ENCODE measurements at regions not wholly inside any gene's neighbourhood (a gene's known extent, or its start where the extent isn't known, plus 50 kb on each side); places are given as distances from the start of the nearest gene placed in this dataset.
A peak's percentile ranks its signal among the peaks of the same experiment; 100 is the strongest.
"Not testable (repeated sequence)": the region's sequence is repeated elsewhere in the genome, so short reads cannot be mapped to it uniquely, and the experiment has no call there.

GRCh38 chr1:181948372-181948771 is 113.1 kb downstream of the ZNF648 start:
- DNase-seq (no peak), ATAC-seq (no peak)

GRCh38 chr1:181947441-181947840 is 114.1 kb downstream of the ZNF648 start:
- no peak for ATAC-seq
- no peak for DNase-seq

- DNase-seq (peak; percentile 51), ATAC-seq (peak; percentile 79)
Observed at GRCh38 chr1:181936768-181937581, 124.5 kb downstream of the ZNF648 start.

- peak; percentile 11 for DNase-seq
- peak; percentile 79 for ATAC-seq
Observed at GRCh38 chr1:181936269-181936668, 125.2 kb downstream of the ZNF648 start.

GRCh38 chr1:181931873-181932272 is 129.6 kb downstream of the ZNF648 start:
- no peak for DNase-seq
- no peak for ATAC-seq

- DNase-seq: no peak
- ATAC-seq: no peak
Observed at GRCh38 chr1:181930187-181930586, 131.3 kb downstream of the ZNF648 start.

GRCh38 chr1:181926697-181927096 is 134.8 kb downstream of the ZNF648 start:
- ATAC-seq: no peak
- no peak for DNase-seq

- ATAC-seq, DNase-seq: not testable (repeated sequence)
Observed at GRCh38 chr1:181924034-181924433, 137.5 kb downstream of the ZNF648 start.

GRCh38 chr1:181919542-181919941 is 142.0 kb downstream of the ZNF648 start:
- ATAC-seq (no peak), DNase-seq (no peak)

- no peak for DNase-seq
- ATAC-seq: no peak
Observed at GRCh38 chr1:181918880-181919525, 142.5 kb downstream of the ZNF648 start.

GRCh38 chr1:181911715-181912114 is 149.8 kb downstream of the ZNF648 start:
- DNase-seq: no peak
- no peak for ATAC-seq

- ATAC-seq (no peak), DNase-seq (no peak)
Observed at GRCh38 chr1:181910905-181911304, 150.6 kb downstream of the ZNF648 start.

- ATAC-seq (no peak), DNase-seq (no peak)
Observed at GRCh38 chr1:181909010-181909409, 152.5 kb downstream of the ZNF648 start.

GRCh38 chr1:181906631-181907030 is 154.9 kb downstream of the ZNF648 start:
- DNase-seq (no peak), ATAC-seq (no peak)

- no peak for ATAC-seq
- no peak for DNase-seq
Observed at GRCh38 chr1:181905944-181906597, 155.4 kb downstream of the ZNF648 start.

GRCh38 chr1:181898773-181899172 is 162.7 kb downstream of the ZNF648 start:
- ATAC-seq: no peak
- no peak for DNase-seq

- no peak for ATAC-seq
- no peak for DNase-seq
Observed at GRCh38 chr1:181896824-181897223, 164.7 kb downstream of the ZNF648 start.

- DNase-seq (no peak), ATAC-seq (no peak)
Observed at GRCh38 chr1:181894439-181894859, 167.1 kb downstream of the ZNF648 start.

- DNase-seq (no peak), ATAC-seq (no peak)
Observed at GRCh38 chr1:181893937-181894336, 167.6 kb downstream of the ZNF648 start.

GRCh38 chr1:181893150-181893549 is 168.4 kb downstream of the ZNF648 start:
- ATAC-seq, DNase-seq: not testable (repeated sequence)

GRCh38 chr1:181872562-181872961 is 188.9 kb downstream of the ZNF648 start:
- DNase-seq (no peak), ATAC-seq (no peak)

GRCh38 chr1:181863736-181864135 is 197.8 kb downstream of the ZNF648 start:
- DNase-seq (no peak), ATAC-seq (no peak)

- no peak for ATAC-seq
- DNase-seq: no peak
Observed at GRCh38 chr1:181863006-181863405, 198.5 kb downstream of the ZNF648 start.

All from stimulated activated naive CD8-positive, alpha-beta T cell treated with anti-CD3 and anti-CD28 coated beads, Interleukin-15, Interleukin-2, amounts not matched to agents 100 U/mL and 50 U/mL, for 24 hours (primary cell).